ENCODE measurements at regions not wholly inside any gene's neighbourhood (a gene's known extent, or its start where the extent isn't known, plus 50 kb on each side); places are given as distances from the start of the nearest gene placed in this dataset.
"Not testable (repeated sequence)": the region's sequence is repeated elsewhere in the genome, so short reads cannot be mapped to it uniquely, and the experiment has no call there.

DNA sequence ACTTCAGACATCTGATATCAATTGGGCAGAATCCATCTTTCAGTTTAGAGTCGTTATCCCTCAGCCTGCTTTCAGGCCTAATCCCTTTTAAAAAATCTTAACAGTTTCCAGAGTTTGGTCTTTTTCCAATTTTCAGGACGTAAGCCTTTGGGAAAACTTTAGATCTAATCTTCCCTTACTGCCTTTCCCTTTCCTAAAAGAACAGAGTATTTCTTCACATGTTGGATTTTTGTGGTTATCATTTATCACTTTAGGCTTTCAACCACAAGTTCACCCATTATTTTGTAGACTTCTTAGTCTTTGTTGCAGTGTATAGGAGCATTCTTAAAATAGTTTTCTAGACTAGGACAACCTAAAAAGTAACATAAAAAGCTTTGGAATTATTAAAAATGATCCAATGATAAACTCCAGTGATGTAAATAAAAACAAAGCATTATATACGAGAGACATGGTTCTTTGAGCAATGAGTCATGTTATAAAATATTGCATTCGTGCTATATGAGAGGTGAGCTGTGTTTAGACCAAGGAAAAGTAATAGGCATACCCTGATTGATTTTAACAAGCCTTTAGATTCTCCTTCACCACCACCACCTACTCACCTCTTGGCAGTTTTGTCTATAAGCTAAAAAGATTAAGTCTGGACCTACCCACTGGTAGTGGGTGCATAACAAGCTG is 90.4 kb upstream of the MCHR2 start:
- DNase-seq = no peak

DNA sequence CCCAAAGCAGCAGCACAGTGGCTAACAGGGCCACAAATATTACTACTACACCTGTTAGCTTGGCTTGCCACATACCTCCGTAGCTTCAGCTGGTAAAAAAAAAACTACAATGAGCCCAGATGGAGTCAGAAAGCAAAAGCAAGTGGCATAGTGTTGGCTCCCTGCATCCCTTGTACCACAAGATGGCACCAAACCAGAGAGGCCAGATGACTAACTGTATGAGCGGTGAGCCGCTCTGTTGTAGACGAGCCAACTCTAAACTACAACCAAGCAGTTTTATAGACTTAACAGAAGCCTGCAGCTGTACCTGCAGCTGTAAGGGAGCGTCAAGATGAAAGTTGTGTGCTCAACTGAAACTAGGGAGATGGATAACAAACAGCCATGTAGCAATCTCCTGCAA is 84.5 kb upstream of the MCHR2 start:
- peak; percentile 25 for DNase-seq

DNA sequence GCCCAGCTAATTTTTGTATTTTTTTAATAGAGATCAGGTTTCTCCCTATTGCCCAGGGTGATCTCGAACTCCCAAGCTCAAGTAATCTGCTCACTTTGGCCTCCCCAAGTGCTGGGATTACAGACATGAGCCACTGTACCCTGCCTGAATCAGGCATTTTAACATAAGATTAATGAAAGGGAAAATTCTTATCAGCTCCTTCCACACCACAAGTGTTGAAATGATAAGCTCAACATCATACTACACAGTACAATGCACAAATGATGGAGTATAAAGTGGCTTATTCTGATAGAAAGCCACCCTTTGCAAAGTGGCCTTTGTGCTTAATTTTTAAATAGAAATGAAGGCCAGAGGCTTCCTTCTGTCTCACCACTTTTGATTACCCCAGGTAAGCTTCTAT is 71.3 kb upstream of the MCHR2 start:
- DNase-seq = no peak

DNA sequence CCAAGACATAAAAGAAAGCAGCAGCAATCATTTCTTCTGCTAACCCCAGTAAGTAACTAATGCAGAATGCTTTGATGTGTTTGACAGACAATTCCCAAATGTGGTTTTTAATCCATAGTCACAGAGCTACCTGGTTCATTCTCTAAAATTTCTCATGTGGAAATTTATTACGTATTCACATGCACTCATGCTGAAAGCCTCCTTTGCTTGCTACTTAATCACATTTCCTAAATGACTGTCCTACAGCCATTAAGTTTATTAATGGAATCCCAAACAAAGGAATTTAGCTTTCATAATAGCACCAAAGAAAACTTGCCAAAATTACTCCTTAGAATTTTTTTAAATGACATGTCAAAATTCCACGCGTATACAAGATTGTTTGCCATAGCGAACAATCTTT is 68.6 kb upstream of the MCHR2 start:
- no peak for DNase-seq

DNA sequence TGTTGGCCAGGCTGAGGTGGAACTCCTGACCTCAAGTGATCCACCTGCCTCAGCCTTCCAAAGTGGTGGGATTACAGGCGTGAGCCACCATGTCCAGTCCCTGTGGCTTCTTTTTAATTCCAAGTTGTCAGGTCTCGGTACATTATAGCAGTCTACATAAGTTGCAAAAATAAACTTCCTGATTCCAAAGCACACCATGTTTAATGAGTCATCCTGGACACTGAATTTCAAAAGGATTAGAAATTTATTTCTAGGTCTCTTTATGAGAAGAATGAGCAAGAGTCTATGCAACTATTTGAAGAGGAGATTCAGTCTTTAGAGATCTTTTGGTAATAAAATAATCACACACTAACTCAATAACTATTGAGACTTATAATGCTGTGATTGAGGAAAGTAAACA is 63.9 kb upstream of the MCHR2 start:
- no peak for DNase-seq

DNA sequence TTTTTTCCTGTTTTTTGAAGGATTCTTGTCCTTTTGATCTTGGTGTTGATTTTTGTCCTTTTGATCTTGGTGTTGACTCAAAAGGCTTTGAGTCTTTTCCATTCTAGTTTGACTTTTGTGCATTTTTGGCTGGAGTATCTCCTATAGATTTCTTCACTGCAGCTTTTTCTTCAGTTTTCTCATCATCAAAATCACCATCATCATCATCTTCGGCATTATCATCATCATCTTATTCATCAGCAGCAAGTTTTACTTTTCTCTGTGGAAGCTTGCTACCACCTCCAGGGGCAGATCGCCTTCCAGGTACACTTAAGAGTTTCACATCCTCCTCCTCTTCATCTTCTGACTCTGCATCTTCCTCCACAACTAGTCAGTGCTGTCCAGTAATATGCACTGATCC is 56.5 kb upstream of the MCHR2 start:
- no peak for DNase-seq

DNA sequence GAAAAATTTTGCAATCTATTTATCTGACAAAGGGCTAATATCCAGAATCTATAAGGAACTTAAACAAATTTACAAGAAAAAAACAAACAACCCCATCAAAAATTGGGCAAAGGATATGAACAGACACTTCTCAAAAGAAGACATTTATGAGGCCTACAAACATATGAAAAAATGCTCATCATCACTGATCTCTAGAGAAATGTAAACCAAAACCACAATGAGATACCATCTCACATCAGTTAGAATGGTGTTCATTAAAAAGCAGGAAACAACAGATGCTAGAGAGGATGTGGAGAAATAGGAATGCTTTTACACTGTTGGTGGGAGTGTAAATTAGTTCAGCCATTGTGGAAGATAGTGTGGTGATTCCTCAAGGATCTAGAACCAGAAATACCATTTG is 49.9 kb upstream of the MCHR2 start:
- DNase-seq = not testable (repeated sequence)

Measured in activated CD4-positive, alpha-beta T cell treated with anti-CD3 and anti-CD28 coated beads, Interleukin-10, Interleukin-2, amounts not matched to agents 100 ng/mL and 50 ng/mL, durations not matched to agents 16 hours and 8 hours (primary cell).